ENCODE measurements at regions not wholly inside any gene's neighbourhood (a gene's known extent, or its start where the extent isn't known, plus 50 kb on each side); places are given as distances from the start of the nearest gene placed in this dataset.
"Not testable (repeated sequence)": the region's sequence is repeated elsewhere in the genome, so short reads cannot be mapped to it uniquely, and the experiment has no call there.

DNA sequence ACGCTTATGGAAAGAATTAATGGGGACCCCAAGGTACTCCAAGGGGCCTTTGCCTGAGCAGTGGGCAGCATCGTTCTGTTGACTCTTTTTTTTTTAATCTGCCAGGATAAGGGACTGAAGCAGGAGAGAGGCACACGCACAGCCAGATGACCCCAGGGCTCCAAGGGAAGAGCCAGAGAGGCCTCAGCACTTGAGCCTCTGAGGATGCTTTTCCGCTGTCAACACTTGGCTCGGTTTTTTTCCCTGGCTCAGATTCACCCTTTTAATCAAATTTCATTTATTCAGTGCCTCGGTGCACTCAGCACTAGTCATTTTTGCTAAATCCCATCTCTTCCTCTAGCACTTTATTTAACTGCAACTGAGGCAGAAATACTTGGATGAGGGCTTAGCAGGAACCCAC is 226.3 kb downstream of the FGF9 start:
- DNase-seq (ENCODE audit: insufficient read length, low spot score) (no peak), FAIRE-seq (no peak)
- TF ChIP-seq POLR2A (IDR thresholded peaks at IDR 0.05; ENCODE audit: low read depth, low read length), result no peak

- no peak for FAIRE-seq
- no peak for TF ChIP-seq POLR2A (IDR thresholded peaks at IDR 0.05; ENCODE audit: low read depth, low read length)
These were observed 227.6 kb downstream of the FGF9 start for GRCh38 chr13:21898459-21898858.

DNA sequence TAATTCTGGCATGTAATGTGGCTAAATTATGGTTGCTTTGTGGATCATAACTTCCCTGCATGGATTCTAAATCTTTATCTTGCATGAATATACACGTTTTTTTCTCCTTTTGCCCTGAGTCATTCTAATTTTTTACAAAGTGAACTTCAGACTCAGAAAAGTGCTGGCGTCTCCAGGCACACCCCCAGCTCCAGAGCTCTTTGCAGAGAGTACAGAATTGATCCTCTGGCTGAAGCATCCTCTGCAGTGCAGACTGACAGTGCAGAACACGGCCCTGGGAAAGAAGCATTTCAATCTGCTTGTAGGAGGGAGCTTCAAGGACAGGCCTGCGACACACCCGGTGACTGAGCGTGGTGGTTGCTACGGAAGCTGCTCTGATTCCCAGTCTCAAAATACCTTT is 228.1 kb downstream of the FGF9 start:
- FAIRE-seq, result no peak
- no peak for TF ChIP-seq POLR2A (IDR thresholded peaks at IDR 0.05; ENCODE audit: low read depth, low read length)
- no peak for DNase-seq (ENCODE audit: insufficient read length, low spot score)

More at GRCh38 chr13:21898459-21898858, 227.6 kb downstream of the FGF9 start:
- no peak for DNase-seq (ENCODE audit: insufficient read length, low spot score)

GRCh38 chr13:21901336-21901735 is 230.5 kb downstream of the FGF9 start:
- DNase-seq (ENCODE audit: insufficient read length, low spot score) (no peak), FAIRE-seq (no peak)
- no peak for TF ChIP-seq POLR2A (IDR thresholded peaks at IDR 0.05; ENCODE audit: low read depth, low read length)

DNA sequence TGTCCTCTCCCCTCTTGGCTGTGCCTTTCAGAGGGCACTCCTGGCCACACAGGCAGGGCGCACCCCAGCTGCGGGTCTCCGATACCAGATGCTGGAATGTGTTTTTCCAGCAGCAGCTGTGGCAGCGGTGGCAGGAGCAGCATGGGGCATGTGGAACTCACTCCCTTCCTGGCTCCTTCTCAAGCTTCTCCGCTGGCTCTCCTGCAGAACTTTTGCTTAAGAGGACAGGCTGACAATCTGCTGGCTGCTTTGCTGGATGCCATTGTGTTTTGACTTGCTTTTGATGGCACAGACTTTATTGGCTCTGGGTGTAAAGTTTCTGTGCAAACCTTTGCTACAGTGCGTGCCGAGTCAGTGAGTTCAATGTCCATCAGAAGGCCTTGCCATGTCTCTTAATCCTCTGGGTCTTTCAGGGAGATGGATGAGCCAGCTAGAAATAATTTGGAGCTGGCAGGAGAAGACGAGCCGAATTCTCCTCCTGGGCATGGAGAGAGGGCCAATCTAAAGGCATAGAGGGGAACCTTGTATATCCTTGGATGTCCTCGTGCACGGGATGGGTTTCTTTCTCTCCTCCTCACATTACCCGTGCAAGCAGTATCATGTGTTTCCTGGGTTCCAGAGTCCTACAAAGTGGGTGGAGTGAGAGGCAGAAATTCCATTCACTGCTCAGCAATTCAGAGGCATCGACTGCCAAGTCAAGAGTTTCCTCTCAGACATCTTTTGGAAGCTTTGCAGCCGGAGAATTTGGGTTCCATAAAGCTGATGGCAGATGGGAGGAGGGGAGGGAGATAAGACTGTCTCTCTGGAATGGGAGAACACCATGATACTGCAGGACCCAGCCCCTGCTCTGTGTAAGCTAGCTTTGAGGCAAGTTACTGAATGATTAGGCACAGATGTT is 231.2 kb downstream of the FGF9 start:
- no peak for FAIRE-seq
- no peak for TF ChIP-seq POLR2A (IDR thresholded peaks at IDR 0.05; ENCODE audit: low read depth, low read length)
- no peak for DNase-seq (ENCODE audit: insufficient read length, low spot score)

DNA sequence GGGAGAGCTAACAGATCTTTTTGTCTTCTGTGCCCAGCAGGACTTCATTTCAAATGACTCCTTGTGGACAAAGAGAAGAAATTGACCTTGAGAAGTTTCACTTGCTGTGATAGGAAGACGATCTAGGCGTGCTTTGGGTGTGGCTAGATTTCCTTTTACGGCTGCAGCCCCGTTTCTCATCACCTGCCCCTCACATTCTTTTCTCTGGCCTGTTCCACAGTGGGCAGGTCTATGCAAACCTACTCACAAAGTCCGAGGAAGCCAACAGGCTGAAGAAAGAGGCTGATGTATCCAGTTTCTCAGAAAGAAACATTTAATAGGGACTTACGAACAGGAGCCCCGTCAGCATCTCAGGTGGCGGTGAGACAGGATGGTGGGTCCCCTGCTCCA is 231.8 kb downstream of the FGF9 start:
- no peak for DNase-seq (ENCODE audit: insufficient read length, low spot score)
- no peak for FAIRE-seq
- TF ChIP-seq POLR2A (IDR thresholded peaks at IDR 0.05; ENCODE audit: low read depth, low read length), result no peak

- FAIRE-seq, result no peak
- DNase-seq (ENCODE audit: insufficient read length, low spot score), result no peak
- TF ChIP-seq POLR2A (IDR thresholded peaks at IDR 0.05; ENCODE audit: low read depth, low read length), result no peak
These were observed 234.6 kb downstream of the FGF9 start for GRCh38 chr13:21905486-21905885.

DNA sequence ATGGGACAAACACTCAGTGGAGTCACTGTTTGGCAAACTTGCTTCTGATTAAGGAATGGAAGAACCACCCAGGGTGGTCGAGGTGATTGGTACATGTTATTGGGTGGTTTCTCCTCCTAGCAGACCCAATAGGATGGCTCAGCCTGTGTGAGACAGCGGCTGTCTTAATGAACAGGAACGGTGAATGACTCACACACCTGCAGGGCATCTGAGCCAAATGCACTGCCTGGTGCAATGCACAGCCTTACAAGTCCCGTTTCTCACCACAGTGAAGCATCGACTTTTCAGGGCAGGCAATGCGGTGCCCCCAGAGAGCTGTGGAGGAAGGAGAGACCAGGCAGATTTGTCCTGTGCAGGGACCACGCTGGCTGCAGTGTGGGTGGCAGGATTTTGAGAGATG is 238.5 kb downstream of the FGF9 start:
- no peak for TF ChIP-seq POLR2A (IDR thresholded peaks at IDR 0.05; ENCODE audit: low read depth, low read length)
- no peak for FAIRE-seq
- no peak for DNase-seq (ENCODE audit: insufficient read length, low spot score)

DNA sequence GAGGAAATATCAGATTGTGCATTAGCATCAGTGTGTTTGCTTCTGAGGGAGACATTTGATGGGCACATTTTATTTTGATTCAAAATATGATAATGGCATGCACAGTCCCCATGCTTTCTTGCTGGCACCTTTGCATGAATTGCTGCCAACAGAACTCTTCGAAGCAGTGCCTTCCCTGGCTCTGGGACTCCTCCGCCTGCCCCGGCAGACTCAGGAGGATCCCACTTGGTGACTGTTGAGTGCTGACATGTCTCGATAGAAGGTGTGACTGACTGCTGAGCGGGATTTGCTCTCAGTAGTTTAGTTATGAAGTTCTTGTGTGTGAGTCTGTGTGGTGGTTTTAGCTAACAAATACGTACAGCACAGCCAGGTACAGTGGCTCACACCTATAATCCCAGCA is 239.7 kb downstream of the FGF9 start:
- FAIRE-seq, result no peak
- TF ChIP-seq POLR2A (IDR thresholded peaks at IDR 0.05; ENCODE audit: low read depth, low read length), result no peak

DNA sequence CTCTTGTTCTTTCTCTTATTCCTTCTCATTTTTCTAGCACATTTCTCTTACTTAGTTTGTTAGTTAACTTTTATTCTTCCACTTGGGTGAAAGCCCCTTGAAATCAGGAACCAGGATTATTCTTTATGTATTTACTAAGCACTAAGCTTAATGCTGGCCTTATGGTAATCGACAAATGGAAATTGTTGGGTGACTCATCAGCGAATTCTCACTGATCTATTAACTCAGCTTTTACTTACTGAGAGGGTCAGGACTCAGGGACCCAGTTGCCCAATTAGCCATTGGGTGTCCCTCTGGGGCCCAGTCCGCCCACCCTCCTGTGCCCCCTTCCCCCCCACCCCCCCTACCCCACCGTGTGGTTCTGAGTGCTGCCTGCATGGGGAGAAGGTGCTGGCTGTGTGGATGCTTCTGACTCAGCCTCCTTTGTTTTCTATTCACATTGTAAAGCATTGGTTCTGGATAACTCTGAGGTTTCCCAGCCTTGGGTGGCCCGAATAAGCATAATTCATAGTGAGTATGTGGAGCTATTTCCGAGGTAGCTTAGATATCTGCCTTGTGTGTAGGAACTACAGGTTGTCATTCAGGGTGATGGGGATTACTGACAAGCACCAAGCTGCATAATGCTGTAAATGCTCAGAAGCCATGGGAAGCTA is 240.9 kb downstream of the FGF9 start:
- FAIRE-seq, result no peak
- no peak for DNase-seq (ENCODE audit: insufficient read length, low spot score)
- TF ChIP-seq POLR2A (IDR thresholded peaks at IDR 0.05; ENCODE audit: low read depth, low read length), result no peak

More for the DNA sequence above, 239.7 kb downstream of the FGF9 start:
- no peak for DNase-seq (ENCODE audit: insufficient read length, low spot score)

DNA sequence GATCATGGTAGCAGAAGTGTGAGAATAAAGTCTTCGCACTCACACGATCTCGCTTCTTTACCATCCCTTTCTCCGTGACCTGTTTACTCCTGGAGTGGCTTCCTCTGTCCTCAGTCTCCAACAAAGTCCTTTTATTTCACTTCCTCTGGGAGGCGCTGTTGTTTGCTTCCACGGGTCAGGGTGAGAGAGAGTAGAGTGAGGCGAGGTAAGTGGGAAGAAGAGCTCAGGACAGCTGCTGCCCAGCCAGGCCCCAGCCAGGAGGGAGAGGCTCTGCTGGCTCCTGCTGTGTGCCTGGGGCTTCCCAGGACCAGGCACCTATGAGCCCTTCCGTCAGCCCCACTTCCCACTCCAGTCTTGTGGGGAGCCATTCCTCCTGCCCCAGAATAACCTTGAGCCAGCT is 242.1 kb downstream of the FGF9 start:
- DNase-seq (ENCODE audit: insufficient read length, low spot score) (no peak), FAIRE-seq (no peak)
- no peak for TF ChIP-seq POLR2A (IDR thresholded peaks at IDR 0.05; ENCODE audit: low read depth, low read length)

- no peak for TF ChIP-seq POLR2A (IDR thresholded peaks at IDR 0.05; ENCODE audit: low read depth, low read length)
- DNase-seq (ENCODE audit: insufficient read length, low spot score), result no peak
- no peak for FAIRE-seq
These were observed 246.5 kb downstream of the FGF9 start for GRCh38 chr13:21917086-21918015.

- FAIRE-seq; DNase-seq (ENCODE audit: insufficient read length, low spot score): not testable (repeated sequence)
These were observed 249.9 kb downstream of the FGF9 start for GRCh38 chr13:21920802-21921201.

DNA sequence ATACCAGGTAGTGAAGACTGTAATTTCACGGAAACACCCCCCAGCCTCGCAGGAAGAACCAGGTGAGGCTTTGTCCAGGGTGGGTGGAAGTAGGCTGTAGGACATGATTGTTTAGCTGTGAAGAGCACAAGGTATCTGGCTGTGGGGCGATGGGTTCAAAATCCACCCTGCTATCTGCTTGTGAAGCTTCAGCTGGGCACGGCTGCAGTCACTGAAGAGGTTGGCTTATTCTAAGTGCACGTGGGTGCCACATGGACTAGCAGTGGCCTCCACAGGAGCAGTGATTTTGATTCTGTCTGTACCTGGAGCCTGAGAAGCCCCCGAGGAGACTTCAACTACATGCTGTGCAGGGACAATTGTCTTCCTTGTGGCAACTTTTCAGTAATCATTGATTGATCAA is 254.1 kb downstream of the FGF9 start:
- TF ChIP-seq POLR2A (IDR thresholded peaks at IDR 0.05; ENCODE audit: low read depth, low read length), result no peak
- DNase-seq (ENCODE audit: insufficient read length, low spot score) (no peak), FAIRE-seq (no peak)
